ENCODE measurements at regions not wholly inside any gene's neighbourhood (a gene's known extent, or its start where the extent isn't known, plus 50 kb on each side); places are given as distances from the start of the nearest gene placed in this dataset.

DNA sequence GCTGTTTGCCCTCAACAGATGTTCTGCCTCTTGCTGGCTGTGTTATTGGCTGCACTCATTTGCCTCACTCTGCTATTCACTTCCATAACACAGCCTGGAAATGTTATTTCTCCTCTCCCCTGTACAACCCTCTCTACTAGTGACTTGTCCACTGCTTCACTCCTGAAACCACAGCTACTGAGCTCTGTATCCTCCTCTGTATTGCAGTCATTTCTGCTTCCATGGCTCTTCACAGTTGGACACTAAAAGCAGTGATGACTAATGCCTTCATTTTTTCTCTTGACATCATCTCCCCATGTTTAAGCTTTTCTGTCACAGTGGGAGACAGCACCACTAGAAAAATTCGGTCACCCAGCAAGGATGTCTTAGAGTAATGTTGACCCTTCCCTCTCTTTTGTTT lies 123.0 kb upstream of the PPP1R2C start:
- ChIA-PET POLR2A (no interaction called here), CTCF (no interaction called here)
- Histone ChIP-seq H3K36me3 (ENCODE audit: control insufficient read depth, insufficient read depth, low read length) (no peaks in the 10 kb centered on the region), H3K27me3 (ENCODE audit: control insufficient read depth, insufficient read depth, low read length) (no peaks in the 10 kb centered on the region), H3K4me3 (ENCODE audit: low read depth, low read length) (no peak overlapping the region)
- no peak for TF ChIP-seq CTCF (IDR thresholded peaks at IDR 0.05; ENCODE audit: insufficient read depth, low read depth, low read length)
- DNase-seq (ENCODE audit: low read depth) = no peak

DNA sequence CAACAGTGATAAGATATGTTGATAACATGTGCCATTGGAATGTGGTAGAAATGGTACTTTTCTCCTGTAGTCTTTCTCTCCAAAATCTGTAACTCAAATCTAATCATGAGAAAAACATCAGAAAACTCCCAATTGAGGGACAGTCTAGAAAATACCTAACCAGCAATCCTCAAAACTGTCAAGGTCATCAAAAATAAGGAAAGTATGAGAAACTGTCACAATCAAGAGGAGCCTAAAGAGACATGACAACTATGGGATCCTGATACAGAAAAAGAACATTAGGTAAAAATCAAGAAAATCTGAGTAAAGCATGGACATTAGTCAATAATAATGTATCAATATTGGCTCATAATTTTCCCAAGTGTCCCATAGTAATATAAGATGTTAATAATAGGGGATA lies 124.5 kb upstream of the PPP1R2C start:
- POLR2A ChIA-PET = no interaction called here
- H3K36me3 ChIP-seq (ENCODE audit: control insufficient read depth, insufficient read depth, low read length) = no peaks in the 10 kb centered on the region
- CTCF ChIA-PET = no interaction called here
- no peak overlapping the region for H3K4me3 ChIP-seq (ENCODE audit: low read depth, low read length)
- no peak for DNase-seq (ENCODE audit: low read depth)
- H3K27me3 ChIP-seq (ENCODE audit: control insufficient read depth, insufficient read depth, low read length) = no peaks in the 10 kb centered on the region
- TF ChIP-seq CTCF (IDR thresholded peaks at IDR 0.05; ENCODE audit: insufficient read depth, low read depth, low read length) = no peak

GRCh38 chrX:42920752-42921151 lies 142.8 kb upstream of the PPP1R2C start:
- POLR2A ChIA-PET = no interaction called here
- Histone ChIP-seq H3K36me3 (ENCODE audit: control insufficient read depth, insufficient read depth, low read length) (no peaks in the 10 kb centered on the region), H3K27me3 (ENCODE audit: control insufficient read depth, insufficient read depth, low read length) (no peaks in the 10 kb centered on the region), H3K4me3 (ENCODE audit: low read depth, low read length) (no peak overlapping the region)
- TF ChIP-seq CTCF (IDR thresholded peaks at IDR 0.05; ENCODE audit: insufficient read depth, low read depth, low read length) = no peak
- CTCF ChIA-PET = no interaction called here
- DNase-seq (ENCODE audit: low read depth) = no peak

- CTCF ChIA-PET = no interaction called here
- H3K27me3 ChIP-seq (ENCODE audit: control insufficient read depth, insufficient read depth, low read length) = no peaks in the 10 kb centered on the region
- TF ChIP-seq CTCF (IDR thresholded peaks at IDR 0.05; ENCODE audit: insufficient read depth, low read depth, low read length) = no peak
- no peak for DNase-seq (ENCODE audit: low read depth)
- H3K4me3 ChIP-seq (ENCODE audit: low read depth, low read length) = no peak overlapping the region
- no peaks in the 10 kb centered on the region for H3K36me3 ChIP-seq (ENCODE audit: control insufficient read depth, insufficient read depth, low read length)
- POLR2A ChIA-PET = no interaction called here
Observed at GRCh38 chrX:42930071-42930470, 152.1 kb upstream of the PPP1R2C start.

GRCh38 chrX:42930951-42931350 lies 153.0 kb upstream of the PPP1R2C start:
- ChIA-PET CTCF (no interaction called here), POLR2A (no interaction called here)
- Histone ChIP-seq H3K27me3 (ENCODE audit: control insufficient read depth, insufficient read depth, low read length) (no peaks in the 10 kb centered on the region), H3K36me3 (ENCODE audit: control insufficient read depth, insufficient read depth, low read length) (no peaks in the 10 kb centered on the region), H3K4me3 (ENCODE audit: low read depth, low read length) (no peak overlapping the region)
- TF ChIP-seq CTCF (IDR thresholded peaks at IDR 0.05; ENCODE audit: insufficient read depth, low read depth, low read length) = no peak
- no peak for DNase-seq (ENCODE audit: low read depth)

All from BJ (cell line).